ENCODE measurements at regions not wholly inside any gene's neighbourhood (a gene's known extent, or its start where the extent isn't known, plus 50 kb on each side); places are given as distances from the start of the nearest gene placed in this dataset.

DNA sequence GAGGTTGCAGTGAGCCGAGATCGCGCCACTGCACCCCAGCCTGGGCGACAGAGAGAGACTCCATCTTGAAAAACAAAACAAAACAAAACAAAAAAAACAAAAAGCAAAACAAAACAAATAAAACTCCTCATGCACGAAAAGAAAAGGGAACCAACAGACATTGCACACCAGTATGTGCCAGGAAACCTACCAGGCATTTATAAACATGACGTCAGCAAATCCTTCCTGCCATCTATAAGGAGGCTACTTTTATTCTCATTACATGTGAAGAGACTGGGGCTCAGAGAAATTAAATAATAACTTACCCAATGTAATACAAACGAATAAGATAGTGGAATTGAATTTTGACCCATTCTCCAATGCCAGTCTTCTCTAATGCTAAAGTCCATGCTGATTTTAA, 197.2 kb downstream of the NUFIP1 start:
- no peak for TF ChIP-seq EZH2 (IDR thresholded peaks at IDR 0.05)
- TF ChIP-seq, protein P1, sequence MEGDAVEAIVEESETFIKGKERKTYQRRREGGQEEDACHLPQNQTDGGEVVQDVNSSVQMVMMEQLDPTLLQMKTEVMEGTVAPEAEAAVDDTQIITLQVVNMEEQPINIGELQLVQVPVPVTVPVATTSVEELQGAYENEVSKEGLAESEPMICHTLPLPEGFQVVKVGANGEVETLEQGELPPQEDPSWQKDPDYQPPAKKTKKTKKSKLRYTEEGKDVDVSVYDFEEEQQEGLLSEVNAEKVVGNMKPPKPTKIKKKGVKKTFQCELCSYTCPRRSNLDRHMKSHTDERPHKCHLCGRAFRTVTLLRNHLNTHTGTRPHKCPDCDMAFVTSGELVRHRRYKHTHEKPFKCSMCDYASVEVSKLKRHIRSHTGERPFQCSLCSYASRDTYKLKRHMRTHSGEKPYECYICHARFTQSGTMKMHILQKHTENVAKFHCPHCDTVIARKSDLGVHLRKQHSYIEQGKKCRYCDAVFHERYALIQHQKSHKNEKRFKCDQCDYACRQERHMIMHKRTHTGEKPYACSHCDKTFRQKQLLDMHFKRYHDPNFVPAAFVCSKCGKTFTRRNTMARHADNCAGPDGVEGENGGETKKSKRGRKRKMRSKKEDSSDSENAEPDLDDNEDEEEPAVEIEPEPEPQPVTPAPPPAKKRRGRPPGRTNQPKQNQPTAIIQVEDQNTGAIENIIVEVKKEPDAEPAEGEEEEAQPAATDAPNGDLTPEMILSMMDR (IDR thresholded peaks at IDR 0.05 in 2 of 3, conservative IDR thresholded peaks at IDR 0.05 in 1 of 3; ENCODE audit: borderline replicate concordance in 1 of 3, insufficient read depth in 1 of 3, low read depth in 2 of 3, low read length in 2 of 3), result no peak

Measured in HCT116 (cell line).